ENCODE measurements at regions not wholly inside any gene's neighbourhood (a gene's known extent, or its start where the extent isn't known, plus 50 kb on each side); places are given as distances from the start of the nearest gene placed in this dataset.
"Not testable (repeated sequence)": the region's sequence is repeated elsewhere in the genome, so short reads cannot be mapped to it uniquely, and the experiment has no call there.

- Histone ChIP-seq H3K27me3 (ENCODE audit: control insufficient read depth, insufficient read depth, low read length) (no peaks in the 10 kb centered on the region), H3K36me3 (ENCODE audit: control insufficient read depth, insufficient read depth, low read length) (no peaks in the 10 kb centered on the region), H3K4me3 (ENCODE audit: low read depth, low read length) (no peak overlapping the region)
- no peak for DNase-seq (ENCODE audit: low read depth)
- TF ChIP-seq CTCF (IDR thresholded peaks at IDR 0.05; ENCODE audit: insufficient read depth, low read length, poor library complexity, severe bottlenecking), result no peak
Observed at GRCh38 chr5:36407396-36407795, 105.7 kb upstream of the RANBP3L start.

- not testable (repeated sequence) for H3K36me3 ChIP-seq (ENCODE audit: control insufficient read depth, insufficient read depth, low read length); DNase-seq (ENCODE audit: low read depth); H3K27me3 ChIP-seq (ENCODE audit: control insufficient read depth, insufficient read depth, low read length); H3K4me3 ChIP-seq (ENCODE audit: low read depth, low read length)
Observed at GRCh38 chr5:36409711-36410110, 108.0 kb upstream of the RANBP3L start.

GRCh38 chr5:36410672-36411071 lies 109.0 kb upstream of the RANBP3L start:
- not testable (repeated sequence) for H3K27me3 ChIP-seq (ENCODE audit: control insufficient read depth, insufficient read depth, low read length); H3K4me3 ChIP-seq (ENCODE audit: low read depth, low read length); H3K36me3 ChIP-seq (ENCODE audit: control insufficient read depth, insufficient read depth, low read length); DNase-seq (ENCODE audit: low read depth)

GRCh38 chr5:36414869-36415282 lies 113.2 kb upstream of the RANBP3L start:
- no peaks in the 10 kb centered on the region for H3K36me3 ChIP-seq (ENCODE audit: control insufficient read depth, insufficient read depth, low read length)
- no peak overlapping the region for H3K4me3 ChIP-seq (ENCODE audit: low read depth, low read length)
- DNase-seq (ENCODE audit: low read depth), result peak; percentile 38
- no peaks in the 10 kb centered on the region for H3K27me3 ChIP-seq (ENCODE audit: control insufficient read depth, insufficient read depth, low read length)
- peak; percentile 30 for TF ChIP-seq CTCF (IDR thresholded peaks at IDR 0.05; ENCODE audit: insufficient read depth, low read length, poor library complexity, severe bottlenecking)

GRCh38 chr5:36416605-36417004 lies 114.9 kb upstream of the RANBP3L start:
- no peaks in the 10 kb centered on the region for H3K36me3 ChIP-seq (ENCODE audit: control insufficient read depth, insufficient read depth, low read length)
- H3K27me3 ChIP-seq (ENCODE audit: control insufficient read depth, insufficient read depth, low read length), result no peaks in the 10 kb centered on the region
- no peak for DNase-seq (ENCODE audit: low read depth)
- no peak overlapping the region for H3K4me3 ChIP-seq (ENCODE audit: low read depth, low read length)
- TF ChIP-seq CTCF (IDR thresholded peaks at IDR 0.05; ENCODE audit: insufficient read depth, low read length, poor library complexity, severe bottlenecking), result no peak

- DNase-seq (ENCODE audit: low read depth), result no peak
- TF ChIP-seq CTCF (IDR thresholded peaks at IDR 0.05; ENCODE audit: insufficient read depth, low read length, poor library complexity, severe bottlenecking), result no peak
- H3K27me3 ChIP-seq (ENCODE audit: control insufficient read depth, insufficient read depth, low read length), result no peaks in the 10 kb centered on the region
- H3K4me3 ChIP-seq (ENCODE audit: low read depth, low read length), result no peak overlapping the region
- no peaks in the 10 kb centered on the region for H3K36me3 ChIP-seq (ENCODE audit: control insufficient read depth, insufficient read depth, low read length)
Observed at GRCh38 chr5:36417221-36417620, 115.5 kb upstream of the RANBP3L start.

GRCh38 chr5:36417668-36418067 lies 116.0 kb upstream of the RANBP3L start:
- DNase-seq (ENCODE audit: low read depth), result no peak
- Histone ChIP-seq H3K27me3 (ENCODE audit: control insufficient read depth, insufficient read depth, low read length) (no peaks in the 10 kb centered on the region), H3K36me3 (ENCODE audit: control insufficient read depth, insufficient read depth, low read length) (no peaks in the 10 kb centered on the region), H3K4me3 (ENCODE audit: low read depth, low read length) (no peak overlapping the region)
- TF ChIP-seq CTCF (IDR thresholded peaks at IDR 0.05; ENCODE audit: insufficient read depth, low read length, poor library complexity, severe bottlenecking), result no peak

Data from kidney epithelial cell (primary cell).